GM18858 (cell line): ENCODE measurements at regions not wholly inside any gene's neighbourhood (a gene's known extent, or its start where the extent isn't known, plus 50 kb on each side); places are given as distances from the start of the nearest gene placed in this dataset.
"Not testable (repeated sequence)": the region's sequence is repeated elsewhere in the genome, so short reads cannot be mapped to it uniquely, and the experiment has no call there.

Experiments used
- ATAC-seq: cut with Tn5 transposase; IDR thresholded peaks from one replicate; pipeline ENCODE4 v1.9.1; 2021; ENCODE audit not compliant: unreplicated experiment

DNA sequence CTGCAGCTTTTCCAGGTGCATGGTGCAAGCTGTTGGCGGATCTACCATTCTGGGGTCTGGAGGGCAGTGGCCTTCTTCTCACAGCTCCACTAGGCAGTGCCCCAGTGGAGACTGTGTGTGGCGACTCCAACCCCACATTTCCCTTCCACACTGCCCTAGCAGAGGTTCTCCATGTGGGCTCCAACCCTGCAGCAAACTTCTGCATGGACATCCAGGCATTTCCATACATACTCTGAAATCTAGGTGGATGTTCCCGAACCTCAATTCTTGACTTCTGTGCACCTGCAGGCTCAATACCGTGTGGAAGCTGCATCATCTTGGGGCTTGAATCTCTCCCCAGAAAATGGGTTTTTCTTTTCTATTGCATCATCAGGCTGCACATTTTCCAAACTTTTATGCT lies 160.2 kb upstream of the DYRK2 start:
- not testable (repeated sequence) for ATAC-seq

DNA sequence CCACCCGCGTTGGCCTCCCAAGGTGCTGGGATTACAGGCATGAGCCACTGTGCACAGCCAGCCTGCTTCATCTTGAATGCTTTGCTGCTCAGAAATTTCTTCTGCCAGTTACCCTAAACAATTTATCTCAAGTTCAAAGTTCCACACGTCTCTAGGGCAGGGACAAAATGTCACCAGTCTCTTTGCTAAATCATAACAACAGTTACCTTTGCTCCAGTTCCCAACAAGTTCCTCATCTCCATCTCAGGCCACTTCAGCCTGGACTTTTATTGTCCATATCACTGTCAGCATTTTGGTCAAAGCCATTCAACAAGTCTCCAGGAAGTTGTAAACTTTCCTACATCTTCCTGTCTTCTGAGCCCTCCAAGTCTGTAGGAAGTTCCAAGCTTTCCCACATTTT lies 159.5 kb upstream of the DYRK2 start:
- no peak for ATAC-seq

DNA sequence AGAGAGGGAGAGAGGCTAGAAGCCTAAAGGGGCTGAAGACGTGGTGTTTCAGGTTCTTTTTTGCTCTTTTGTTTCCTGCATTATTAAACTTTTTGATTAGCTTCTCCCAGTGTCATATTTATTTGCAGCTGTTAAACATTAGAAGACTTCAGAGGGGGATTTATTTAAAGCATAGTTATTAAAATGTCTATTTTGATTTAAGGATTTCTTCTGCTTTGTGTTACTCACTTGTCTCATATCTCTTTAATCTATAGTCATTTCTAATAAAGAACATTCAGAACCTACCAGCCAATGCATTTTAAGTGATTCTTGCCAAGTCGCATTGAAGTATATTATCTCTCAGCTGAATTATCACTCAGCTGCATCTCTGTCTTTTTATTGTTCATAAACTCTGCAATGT lies 152.0 kb upstream of the DYRK2 start:
- ATAC-seq, result no peak

DNA sequence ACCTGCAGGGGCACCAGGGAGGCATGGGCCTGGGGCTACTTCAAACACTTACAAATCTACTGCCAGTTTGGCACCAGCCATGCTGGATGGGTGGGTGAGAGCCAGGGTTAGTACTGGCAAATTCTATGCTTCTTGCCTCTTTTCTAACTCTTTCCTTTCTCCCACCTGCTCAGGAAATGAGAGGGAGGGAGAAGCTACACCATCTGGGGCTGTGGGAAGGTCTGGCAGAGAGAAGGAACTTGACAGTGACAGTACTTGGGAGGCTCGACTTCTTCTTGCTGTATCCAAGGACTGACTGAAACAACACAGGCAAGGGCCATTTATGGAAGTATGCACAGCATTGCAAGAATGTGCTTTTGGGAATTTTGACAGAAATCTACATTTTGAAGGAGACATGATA lies 149.6 kb upstream of the DYRK2 start:
- ATAC-seq, result no peak

DNA sequence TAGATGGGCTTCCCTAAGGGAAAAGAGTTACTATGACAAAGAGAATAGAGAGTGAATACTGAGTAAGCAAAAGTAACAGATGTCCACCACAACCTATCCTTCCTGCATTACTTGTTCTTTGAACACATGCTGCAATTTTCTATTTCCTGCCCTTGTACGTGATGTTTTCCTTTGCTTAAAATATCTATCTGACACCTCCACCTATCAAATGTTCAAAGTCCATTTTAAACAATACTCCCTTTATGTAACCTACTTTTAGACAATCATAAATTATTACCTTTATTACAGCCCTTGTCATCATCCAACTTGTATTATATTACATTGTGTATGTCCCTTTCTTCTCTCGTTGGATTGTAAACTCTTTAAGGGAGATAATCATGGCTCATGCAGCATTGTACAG lies 147.2 kb upstream of the DYRK2 start:
- ATAC-seq, result no peak

DNA sequence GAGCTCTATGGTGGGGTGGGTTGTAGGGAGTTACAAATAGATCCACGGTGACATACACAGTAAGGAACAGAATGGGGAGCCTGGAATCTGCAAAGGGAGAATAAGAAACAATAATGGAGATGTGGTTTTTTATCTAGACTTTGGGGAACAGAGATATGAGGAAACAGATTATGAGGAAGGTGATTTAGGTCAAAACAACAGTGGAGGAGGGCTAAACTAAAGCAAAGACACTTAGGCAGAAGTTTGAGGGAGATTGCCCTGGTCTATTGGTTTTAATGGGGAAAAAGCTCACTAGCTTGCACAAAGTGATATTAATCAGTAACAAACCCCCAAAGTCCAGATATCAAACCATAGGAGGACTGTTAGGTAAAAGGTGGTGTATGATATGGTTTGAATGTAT lies 144.5 kb upstream of the DYRK2 start:
- no peak for ATAC-seq

DNA sequence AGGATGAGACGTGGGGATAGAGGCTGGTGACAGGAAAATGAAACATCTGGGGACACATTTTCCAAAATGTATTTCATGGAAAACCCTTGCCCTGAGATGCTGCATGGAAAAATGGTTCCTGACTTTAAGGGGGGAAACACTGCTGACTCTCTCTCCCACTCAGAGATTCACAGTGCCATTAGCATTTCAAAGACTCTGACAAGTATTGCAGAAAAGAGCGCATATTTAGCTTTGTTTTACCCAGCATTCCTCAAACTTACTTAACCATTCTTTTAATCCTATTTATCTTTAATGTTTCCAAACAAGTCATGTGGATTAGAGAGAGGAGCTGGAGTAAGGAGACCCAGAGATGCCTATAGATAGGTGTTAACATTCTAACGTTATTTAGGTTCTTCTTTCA lies 141.8 kb upstream of the DYRK2 start:
- ATAC-seq, result no peak

DNA sequence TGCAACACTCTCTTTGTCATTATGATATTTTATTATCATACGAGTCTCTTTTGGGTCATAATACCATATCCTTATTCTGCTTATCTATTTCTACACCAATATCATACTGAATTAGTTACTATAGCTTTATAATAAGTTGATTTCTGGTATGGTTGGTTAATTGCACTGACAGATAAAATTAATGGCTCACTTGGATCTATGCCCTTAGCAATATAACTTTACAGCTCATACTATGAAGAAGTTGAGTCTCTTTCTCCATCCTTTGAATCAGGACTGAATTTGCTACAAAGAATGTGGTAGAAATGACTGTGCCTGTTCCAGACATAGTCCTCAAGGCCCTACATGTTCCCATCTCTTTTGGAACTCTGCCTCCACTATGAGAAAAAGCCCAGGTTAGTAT lies 139.7 kb upstream of the DYRK2 start:
- ATAC-seq, result no peak

DNA sequence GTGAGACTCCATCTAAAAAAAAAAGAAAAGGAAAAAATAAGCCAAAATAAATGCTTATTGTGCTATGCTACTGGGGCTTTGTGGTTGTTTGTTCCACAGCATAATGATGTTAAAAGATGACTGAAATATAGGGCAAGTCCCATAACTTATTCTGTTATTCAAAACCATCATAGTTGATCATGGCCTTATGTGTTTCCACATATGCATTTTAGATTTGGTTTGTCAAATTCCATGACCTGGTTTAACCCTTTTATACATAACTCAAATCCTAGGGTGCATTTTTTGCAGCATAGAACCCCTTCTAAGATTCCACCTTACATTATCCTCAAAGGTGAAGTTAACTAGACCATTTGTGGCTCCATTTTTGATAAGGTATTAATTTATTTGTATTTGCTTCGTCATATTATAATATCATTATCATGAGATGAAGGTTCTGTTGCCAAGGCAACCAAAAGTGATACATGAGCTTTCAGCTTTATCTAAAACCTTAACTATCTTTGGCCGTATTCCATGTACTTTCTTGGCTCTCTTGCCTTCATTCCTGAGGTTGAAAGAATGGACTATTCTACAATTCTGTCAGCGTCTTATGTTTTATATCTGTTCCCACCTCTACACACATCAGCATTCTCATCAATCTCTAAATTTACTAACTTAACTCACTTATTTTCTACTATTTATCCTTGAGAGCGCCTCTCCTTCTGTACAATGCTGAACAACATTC lies 138.7 kb upstream of the DYRK2 start:
- ATAC-seq, result no peak

DNA sequence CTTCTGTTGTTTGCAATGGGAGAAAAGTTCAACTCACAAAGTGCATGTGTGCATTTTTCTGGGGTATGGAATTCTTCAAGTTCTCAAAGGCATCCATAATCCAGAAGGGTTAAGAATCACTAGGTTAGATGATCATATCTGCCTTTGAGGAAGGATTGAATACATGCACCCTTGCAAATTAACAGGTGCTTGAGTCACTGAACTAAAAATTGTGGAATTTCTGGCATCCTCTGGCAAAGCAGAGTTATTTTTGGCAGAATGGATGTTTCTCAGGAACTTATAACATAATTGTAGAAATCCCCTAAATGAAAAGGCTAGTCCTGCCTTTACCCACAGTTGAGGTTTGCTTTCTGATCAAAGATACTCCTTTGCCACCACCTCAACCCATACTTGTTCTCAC lies 136.5 kb upstream of the DYRK2 start:
- ATAC-seq, result no peak

DNA sequence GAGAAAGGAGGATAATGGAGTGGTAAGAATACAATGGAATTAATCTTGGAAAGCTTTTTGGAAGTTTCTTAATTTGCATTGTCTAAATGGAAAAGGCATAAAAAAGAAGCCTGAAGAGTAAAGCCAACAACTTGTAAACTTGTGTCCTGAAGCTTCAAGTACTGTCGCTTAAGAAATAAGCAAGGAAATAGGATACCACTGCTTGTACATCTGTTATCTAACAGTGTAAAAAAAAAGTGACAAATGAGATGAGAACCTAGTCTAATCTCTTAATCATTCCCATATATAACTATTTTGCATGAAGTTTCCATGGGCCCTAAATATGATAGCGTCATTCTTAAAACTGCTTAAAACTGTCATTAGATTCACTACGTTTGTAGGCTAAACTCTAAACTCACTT lies 134.0 kb upstream of the DYRK2 start:
- ATAC-seq, result no peak

DNA sequence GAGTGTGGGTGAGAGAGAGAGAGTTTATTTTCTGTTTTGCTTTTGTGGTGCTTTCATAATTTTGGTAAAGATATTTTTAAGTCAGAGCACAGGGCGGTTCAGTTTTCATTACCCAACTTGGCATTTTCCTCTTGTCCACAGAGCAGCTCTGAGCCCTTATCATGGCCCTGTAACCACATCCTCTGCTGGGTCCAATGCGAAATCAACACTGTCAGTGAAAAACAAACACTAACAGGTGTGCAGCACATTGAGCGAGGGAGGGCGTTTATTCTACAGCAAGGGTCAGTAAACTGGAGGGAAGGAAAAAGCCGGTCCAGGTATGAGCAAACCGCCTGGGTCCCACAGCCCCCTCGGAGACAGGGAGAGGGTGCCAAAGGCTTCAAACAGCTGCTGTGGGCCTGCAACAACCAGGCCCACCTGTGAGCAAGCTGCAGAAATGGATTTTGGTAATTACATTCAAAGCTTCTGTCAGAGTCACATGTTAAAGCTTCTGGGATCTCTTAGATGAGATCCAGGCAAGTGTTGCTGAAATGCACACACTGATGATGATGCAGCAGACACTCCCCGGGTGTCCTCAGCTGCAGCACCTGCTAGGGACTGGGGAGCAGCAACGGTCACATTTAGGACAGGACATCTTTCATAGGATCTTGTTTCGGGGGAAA lies 132.7 kb upstream of the DYRK2 start:
- peak; percentile 89 for ATAC-seq

DNA sequence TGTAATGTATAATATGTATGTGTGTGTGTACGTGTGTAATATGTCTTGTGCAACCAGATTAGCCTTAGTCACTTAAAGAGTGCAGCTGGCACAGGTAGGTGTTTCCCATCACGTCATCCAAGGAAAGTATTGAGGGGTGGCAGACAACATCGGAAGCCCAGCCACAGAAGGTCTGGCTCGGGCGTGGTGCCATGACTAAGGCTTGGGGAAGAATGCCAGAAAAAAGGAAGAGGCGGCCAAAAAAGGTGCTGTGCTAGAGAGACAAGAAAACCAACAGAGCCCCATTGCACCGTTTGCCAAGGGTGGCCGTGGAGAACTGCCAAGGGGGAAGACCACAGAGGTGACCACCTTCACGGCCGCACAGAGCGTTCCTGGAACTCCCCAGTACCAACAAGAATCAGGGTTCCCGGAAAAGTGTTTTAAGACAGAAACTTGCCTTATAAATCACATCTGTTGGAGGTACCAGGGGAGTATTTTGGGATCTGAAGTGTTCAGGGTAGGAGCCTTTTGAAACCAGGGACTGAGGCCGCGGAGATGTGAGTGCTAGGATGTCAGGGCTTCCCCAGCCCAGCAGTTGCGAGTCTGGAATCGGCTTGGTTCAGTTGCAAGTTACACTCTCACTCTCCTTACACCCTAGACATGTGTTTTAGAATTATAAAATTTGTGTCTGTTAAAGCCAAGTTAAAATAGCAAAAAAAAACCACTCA lies 131.2 kb upstream of the DYRK2 start:
- no peak for ATAC-seq

DNA sequence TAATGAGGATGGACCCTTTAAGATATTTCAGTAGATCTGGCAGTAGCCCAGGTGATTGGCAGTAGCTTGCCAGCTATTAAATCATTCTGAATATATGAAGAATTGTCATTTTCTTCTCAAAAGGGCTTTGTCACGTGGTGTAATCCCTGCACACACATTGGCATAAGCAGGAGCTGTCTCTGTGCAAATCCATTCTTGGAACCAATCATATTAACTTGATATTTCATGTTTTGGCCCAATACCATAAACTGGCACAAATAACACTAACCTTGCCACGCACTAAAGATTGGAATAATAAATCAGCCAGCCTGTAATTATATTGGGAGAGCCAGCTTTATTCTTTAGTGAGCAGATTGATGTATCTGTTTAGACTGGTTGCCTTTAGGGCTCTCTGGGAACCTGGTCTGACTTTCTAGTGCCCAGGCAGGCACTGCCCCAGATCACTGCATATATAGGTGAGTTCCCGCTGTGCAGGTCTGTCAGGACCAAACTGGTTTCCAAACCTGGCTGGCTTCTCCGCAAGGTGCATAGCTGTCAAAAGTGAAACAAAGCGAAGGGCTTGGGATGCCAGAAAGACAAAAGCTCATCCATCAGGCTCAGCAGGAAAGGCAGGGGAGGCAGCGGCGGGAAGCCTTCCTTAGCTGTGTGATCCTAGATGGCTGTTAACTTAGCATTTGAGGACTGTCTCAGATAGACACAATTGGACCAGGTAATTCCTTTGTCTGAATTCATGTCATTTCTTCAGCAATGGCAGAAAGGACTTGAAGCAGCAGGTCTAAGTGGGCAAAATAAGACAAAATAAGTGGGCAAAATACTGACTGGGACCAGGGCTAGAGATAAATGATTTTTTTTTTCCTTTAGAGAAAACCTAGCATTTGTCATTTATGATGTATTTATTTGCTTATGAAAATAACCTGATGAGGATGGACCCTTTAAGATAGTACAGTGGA lies 128.8 kb upstream of the DYRK2 start:
- ATAC-seq, result no peak

DNA sequence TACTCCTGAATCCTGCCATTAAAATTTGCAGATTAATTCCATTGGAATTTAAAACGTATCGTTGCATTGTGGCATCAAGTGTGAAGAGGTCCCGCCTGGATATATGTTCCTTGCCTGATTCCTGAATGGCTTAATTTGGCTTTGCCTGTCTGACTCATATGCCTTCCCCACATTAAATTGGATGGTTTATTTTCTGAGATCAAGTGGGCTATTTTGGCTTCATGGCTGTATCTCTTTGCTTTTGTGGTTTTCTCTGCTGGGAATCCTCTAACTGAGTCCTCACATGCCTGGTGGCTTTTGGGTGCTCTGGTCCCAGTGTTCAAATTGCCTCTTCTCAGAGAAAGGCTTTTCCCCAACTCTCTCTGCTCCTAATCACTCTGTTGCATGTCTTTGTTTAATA lies 127.9 kb upstream of the DYRK2 start:
- ATAC-seq, result no peak

DNA sequence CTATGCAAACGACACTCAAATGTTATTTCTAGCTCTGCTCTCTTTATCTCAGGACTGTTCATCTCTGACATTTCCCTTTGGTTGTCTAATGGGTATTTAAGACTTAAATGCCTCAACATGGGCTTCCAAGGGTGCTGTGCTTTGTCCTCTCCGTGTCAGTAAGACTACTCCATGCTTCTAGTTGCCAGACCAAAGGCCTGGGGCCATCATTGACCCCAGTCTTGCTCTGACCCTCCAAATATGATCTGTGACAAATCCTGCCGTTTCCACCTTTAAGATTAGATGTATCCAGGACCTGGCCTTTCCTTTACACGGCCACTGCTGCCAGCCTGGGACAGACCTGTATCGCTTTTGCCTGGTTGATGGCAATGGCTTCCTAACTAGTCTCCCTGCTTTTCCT lies 126.3 kb upstream of the DYRK2 start:
- ATAC-seq, result no peak

DNA sequence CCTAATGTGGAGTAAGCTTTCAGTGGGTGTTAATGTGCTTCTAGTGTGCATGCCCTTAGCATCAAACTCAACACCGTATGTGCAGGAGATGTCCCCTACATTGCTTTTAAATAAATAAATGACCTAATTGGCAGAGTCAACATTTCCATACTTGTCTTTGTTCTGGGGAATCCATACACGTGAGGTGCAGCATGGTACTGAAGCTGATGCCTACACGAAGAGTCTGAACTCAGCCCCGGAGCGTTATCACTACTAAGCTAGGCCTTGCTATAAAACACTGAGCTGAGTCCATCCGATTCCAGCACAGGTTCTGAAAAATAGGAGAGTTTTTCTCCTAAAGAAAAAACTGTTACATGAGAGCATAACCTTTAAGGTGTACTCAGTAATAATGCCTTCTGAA lies 125.0 kb upstream of the DYRK2 start:
- no peak for ATAC-seq

DNA sequence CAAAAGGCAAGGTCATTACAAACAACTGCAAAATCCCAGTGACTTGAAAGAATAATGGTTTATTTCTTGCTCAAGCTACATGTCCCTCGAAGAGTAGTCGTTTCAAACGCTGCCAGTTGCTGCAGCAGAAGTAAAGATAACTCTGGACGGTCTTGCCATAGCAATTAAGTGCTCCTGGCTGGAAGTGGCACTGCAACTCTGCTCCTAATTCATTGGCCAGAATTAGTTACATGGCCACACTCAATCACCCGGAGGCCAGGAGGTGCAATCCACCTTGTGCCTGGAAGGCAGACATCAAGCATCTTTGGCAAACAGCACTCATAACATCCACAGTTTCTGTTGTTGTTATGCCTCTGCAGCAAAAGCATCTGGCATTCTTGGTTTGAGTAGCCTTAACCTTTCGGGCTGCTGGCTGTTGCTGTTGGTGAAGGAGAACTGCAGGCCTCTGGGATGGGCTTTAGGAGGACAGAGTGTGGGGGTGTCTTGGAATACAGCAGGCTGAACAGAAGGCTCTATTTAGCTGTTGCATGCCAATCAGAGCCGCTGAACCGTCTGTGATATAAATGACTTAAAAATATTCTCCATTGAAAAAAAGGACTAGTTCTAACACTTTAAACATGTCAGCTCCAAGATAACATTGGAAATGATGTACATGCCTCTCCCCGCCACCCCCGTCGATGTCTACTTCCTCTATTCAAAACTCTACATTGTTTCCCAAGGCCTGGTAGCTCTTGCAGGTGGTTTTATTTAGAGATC lies 123.5 kb upstream of the DYRK2 start:
- ATAC-seq, result no peak

DNA sequence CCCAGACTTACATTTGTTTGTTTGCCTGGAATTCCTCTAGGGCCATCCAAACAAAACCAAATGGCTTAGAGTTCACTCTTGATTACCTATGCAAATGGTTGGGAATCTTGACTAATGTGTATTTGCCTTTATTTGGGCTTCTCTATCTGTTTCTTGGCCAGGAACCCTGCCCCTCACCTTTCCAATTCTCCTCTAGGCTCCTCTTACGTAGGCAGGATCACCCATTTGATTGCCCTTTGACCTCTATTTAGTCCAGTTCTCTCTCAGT lies 123.0 kb upstream of the DYRK2 start:
- ATAC-seq, result no peak

DNA sequence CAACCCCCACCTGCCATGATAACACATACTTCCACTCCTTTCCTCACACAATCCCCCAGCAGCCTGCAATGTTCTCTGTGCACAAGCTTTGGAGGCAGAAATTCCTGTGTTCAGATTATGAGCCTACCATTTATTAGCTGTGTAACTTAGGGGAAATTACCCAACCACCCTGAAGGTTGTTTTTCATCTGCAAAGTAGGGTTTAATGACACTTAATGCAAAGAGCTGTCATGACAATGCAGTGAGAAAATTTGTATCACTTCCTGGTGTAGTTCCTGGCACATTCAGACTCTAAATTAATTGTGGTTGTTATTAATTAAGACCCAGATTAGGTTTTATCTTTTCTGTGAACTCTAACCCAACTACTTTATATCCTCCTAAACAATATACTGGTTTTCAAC lies 122.4 kb upstream of the DYRK2 start:
- ATAC-seq, result no peak

DNA sequence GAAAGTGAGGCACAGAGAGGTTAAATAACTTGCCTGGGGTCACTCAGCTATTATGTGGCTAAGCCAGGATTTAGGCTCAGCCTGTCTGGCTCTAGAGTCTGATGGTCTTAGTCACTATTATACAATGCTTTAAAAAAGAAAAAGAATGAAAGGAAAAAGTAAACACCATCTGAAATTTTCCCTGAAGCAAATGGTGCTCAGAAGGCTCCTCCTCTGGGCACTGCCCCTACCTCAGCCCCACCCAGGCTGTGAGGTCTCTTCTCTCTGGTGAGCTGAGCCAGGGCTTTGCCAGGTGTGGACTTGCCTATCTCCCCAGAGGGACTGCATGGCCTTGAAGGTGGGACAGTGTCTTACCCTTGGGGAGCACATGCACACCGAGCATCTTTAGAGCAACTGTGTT lies 117.5 kb upstream of the DYRK2 start:
- no peak for ATAC-seq
